ENCODE measurements at regions not wholly inside any gene's neighbourhood (a gene's known extent, or its start where the extent isn't known, plus 50 kb on each side); places are given as distances from the start of the nearest gene placed in this dataset.

- FAIRE-seq, result no peak
- TF ChIP-seq POLR2AphosphoS5 (IDR thresholded peaks at IDR 0.05; ENCODE audit: low read depth, low read length) (no peak), TAF1 (IDR thresholded peaks at IDR 0.05; ENCODE audit: low read depth, low read length) (no peak), PAX5 (IDR thresholded peaks at IDR 0.05; ENCODE audit: insufficient read depth, low read length, severe bottlenecking) (no peak), SPI1 (IDR thresholded peaks at IDR 0.05; ENCODE audit: low read depth, low read length) (no peak), POU2F2 (IDR thresholded peaks at IDR 0.05; ENCODE audit: low read depth, low read length) (no peak), POLR2A (IDR thresholded peaks at IDR 0.05; ENCODE audit: low read depth, low read length) (no peak)
- DNase-seq (ENCODE audit: insufficient read length, low spot score), result no peak
Measured at GRCh38 chr2:128549094-128549493, 230.4 kb upstream of the HS6ST1 start.

GRCh38 chr2:128549646-128550260 is 231.1 kb upstream of the HS6ST1 start:
- TF ChIP-seq POU2F2 (IDR thresholded peaks at IDR 0.05; ENCODE audit: low read depth, low read length), result no peak
- no peak for TF ChIP-seq POLR2A (IDR thresholded peaks at IDR 0.05; ENCODE audit: low read depth, low read length)
- no peak for TF ChIP-seq POLR2AphosphoS5 (IDR thresholded peaks at IDR 0.05; ENCODE audit: low read depth, low read length)
- no peak for TF ChIP-seq TAF1 (IDR thresholded peaks at IDR 0.05; ENCODE audit: low read depth, low read length)
- no peak for TF ChIP-seq PAX5 (IDR thresholded peaks at IDR 0.05; ENCODE audit: insufficient read depth, low read length, severe bottlenecking)
- no peak for TF ChIP-seq SPI1 (IDR thresholded peaks at IDR 0.05; ENCODE audit: low read depth, low read length)
- DNase-seq (ENCODE audit: insufficient read length, low spot score) (no peak), FAIRE-seq (no peak)

GRCh38 chr2:128550389-128550788 is 231.7 kb upstream of the HS6ST1 start:
- FAIRE-seq (no peak), DNase-seq (ENCODE audit: insufficient read length, low spot score) (no peak)
- TF ChIP-seq SPI1 (IDR thresholded peaks at IDR 0.05; ENCODE audit: low read depth, low read length) (no peak), POLR2A (IDR thresholded peaks at IDR 0.05; ENCODE audit: low read depth, low read length) (no peak), PAX5 (IDR thresholded peaks at IDR 0.05; ENCODE audit: insufficient read depth, low read length, severe bottlenecking) (no peak)

- TF ChIP-seq POLR2A (IDR thresholded peaks at IDR 0.05; ENCODE audit: low read depth, low read length), result no peak
- no peak for TF ChIP-seq PAX5 (IDR thresholded peaks at IDR 0.05; ENCODE audit: insufficient read depth, low read length, severe bottlenecking)
- no peak for TF ChIP-seq POLR2AphosphoS5 (IDR thresholded peaks at IDR 0.05; ENCODE audit: low read depth, low read length)
- TF ChIP-seq TAF1 (IDR thresholded peaks at IDR 0.05; ENCODE audit: low read depth, low read length), result no peak
- no peak for TF ChIP-seq POU2F2 (IDR thresholded peaks at IDR 0.05; ENCODE audit: low read depth, low read length)
- TF ChIP-seq SPI1 (IDR thresholded peaks at IDR 0.05; ENCODE audit: low read depth, low read length), result no peak
- DNase-seq (ENCODE audit: insufficient read length, low spot score) (no peak), FAIRE-seq (no peak)
Measured at GRCh38 chr2:128550801-128551416, 232.2 kb upstream of the HS6ST1 start.

GRCh38 chr2:128551435-128551834 is 232.8 kb upstream of the HS6ST1 start:
- DNase-seq (ENCODE audit: insufficient read length, low spot score) (no peak), FAIRE-seq (no peak)
- no peak for TF ChIP-seq TAF1 (IDR thresholded peaks at IDR 0.05; ENCODE audit: low read depth, low read length)
- no peak for TF ChIP-seq PAX5 (IDR thresholded peaks at IDR 0.05; ENCODE audit: insufficient read depth, low read length, severe bottlenecking)
- no peak for TF ChIP-seq SPI1 (IDR thresholded peaks at IDR 0.05; ENCODE audit: low read depth, low read length)
- TF ChIP-seq POLR2A (IDR thresholded peaks at IDR 0.05; ENCODE audit: low read depth, low read length), result no peak
- no peak for TF ChIP-seq POU2F2 (IDR thresholded peaks at IDR 0.05; ENCODE audit: low read depth, low read length)

GRCh38 chr2:128552141-128552805 is 233.6 kb upstream of the HS6ST1 start:
- TF ChIP-seq TAF1 (IDR thresholded peaks at IDR 0.05; ENCODE audit: low read depth, low read length) (no peak), POLR2AphosphoS5 (IDR thresholded peaks at IDR 0.05; ENCODE audit: low read depth, low read length) (no peak), POLR2A (IDR thresholded peaks at IDR 0.05; ENCODE audit: low read depth, low read length) (no peak), SPI1 (IDR thresholded peaks at IDR 0.05; ENCODE audit: low read depth, low read length) (no peak), PAX5 (IDR thresholded peaks at IDR 0.05; ENCODE audit: insufficient read depth, low read length, severe bottlenecking) (no peak), POU2F2 (IDR thresholded peaks at IDR 0.05; ENCODE audit: low read depth, low read length) (no peak)
- DNase-seq (ENCODE audit: insufficient read length, low spot score), result no peak
- FAIRE-seq, result no peak

DNA sequence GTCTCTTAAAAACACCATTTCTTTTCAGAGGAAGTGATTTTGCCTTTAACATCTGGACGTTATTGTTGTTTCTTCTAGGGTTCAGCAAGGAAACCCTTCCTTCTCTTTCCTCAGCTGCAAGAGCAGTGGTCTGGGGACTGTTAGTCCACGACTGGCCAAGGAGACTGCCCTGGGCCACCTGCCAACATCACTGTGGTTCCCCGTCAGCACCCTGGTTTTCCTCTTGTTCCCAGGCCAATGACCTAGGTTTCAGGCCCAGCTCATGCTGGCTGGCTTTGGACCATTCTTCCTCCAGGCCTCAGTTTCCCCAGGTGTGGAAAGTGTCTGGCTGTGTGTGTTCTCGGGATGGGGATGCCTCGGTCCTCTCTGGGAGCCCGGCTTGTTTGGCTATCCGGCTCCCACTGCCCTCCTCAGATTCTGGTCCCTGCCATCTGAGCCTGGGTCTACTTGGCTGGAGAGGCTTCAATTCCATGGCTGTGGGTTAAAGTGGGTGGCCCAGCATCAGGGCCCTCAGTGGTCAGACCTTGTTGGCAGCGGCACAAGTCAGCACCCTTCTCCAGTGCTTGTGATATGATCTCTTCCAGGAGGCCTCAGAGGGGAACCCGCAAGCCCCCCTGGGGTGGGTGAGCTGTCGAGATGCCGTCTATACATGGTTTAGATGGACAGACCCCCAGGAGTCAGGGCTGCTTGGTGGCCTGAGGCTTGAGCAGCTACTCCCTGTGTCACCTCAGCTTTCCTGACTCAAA is 234.3 kb upstream of the HS6ST1 start:
- DNase-seq (ENCODE audit: insufficient read length, low spot score) (no peak), FAIRE-seq (no peak)
- no peak for TF ChIP-seq POLR2A (IDR thresholded peaks at IDR 0.05; ENCODE audit: low read depth, low read length)

DNA sequence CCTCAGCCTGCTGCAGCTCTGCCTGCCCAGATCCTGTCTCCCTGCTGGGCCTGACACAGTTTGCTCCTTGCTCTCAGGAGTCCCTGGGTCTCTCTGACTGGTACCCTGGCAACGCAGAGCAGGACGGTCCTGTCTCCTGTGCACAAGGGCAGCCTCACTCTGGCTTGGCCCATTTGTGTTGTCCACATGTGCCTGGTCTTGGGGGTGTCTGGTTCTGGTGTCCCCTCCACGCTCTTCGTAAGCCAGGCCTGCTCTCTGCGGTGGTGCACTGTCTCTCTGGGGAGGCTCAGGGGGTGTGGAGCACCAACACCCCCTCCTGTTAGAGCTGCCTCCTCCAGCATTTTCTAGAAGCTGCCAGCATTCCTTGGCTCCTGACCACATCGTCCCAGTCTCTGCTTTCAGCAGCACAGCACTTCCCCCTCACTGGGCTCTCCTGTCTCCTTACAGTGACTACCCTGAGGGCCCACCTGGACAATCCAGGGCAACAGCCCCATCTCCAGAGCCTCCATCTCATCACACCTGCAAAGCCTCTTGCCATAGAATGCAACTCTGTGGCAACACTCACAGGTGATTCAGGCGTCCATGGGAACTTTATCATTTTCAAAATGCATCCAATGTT is 235.6 kb upstream of the HS6ST1 start:
- no peak for TF ChIP-seq SPI1 (IDR thresholded peaks at IDR 0.05; ENCODE audit: low read depth, low read length)
- no peak for TF ChIP-seq TAF1 (IDR thresholded peaks at IDR 0.05; ENCODE audit: low read depth, low read length)
- TF ChIP-seq PAX5 (IDR thresholded peaks at IDR 0.05; ENCODE audit: insufficient read depth, low read length, severe bottlenecking), result no peak
- no peak for TF ChIP-seq POU2F2 (IDR thresholded peaks at IDR 0.05; ENCODE audit: low read depth, low read length)
- TF ChIP-seq POLR2AphosphoS5 (IDR thresholded peaks at IDR 0.05; ENCODE audit: low read depth, low read length), result no peak
- TF ChIP-seq POLR2A (IDR thresholded peaks at IDR 0.05; ENCODE audit: low read depth, low read length), result no peak
- DNase-seq (ENCODE audit: insufficient read length, low spot score) (no peak), FAIRE-seq (no peak)

- FAIRE-seq, result no peak
- no peak for TF ChIP-seq POLR2AphosphoS5 (IDR thresholded peaks at IDR 0.05; ENCODE audit: low read depth, low read length)
- no peak for DNase-seq (ENCODE audit: insufficient read length, low spot score)
Measured at GRCh38 chr2:128555433-128555832, 236.8 kb upstream of the HS6ST1 start.
